NT2/D1 (cell line): ENCODE measurements at regions not wholly inside any gene's neighbourhood (a gene's known extent, or its start where the extent isn't known, plus 50 kb on each side); places are given as distances from the start of the nearest gene placed in this dataset.
"Not testable (repeated sequence)": the region's sequence is repeated elsewhere in the genome, so short reads cannot be mapped to it uniquely, and the experiment has no call there.

Source experiments
- SUZ12 ChIP-seq: IDR thresholded peaks from 2 replicates; pipeline ENCODE4 v1.6.1; 2011; ENCODE audit not compliant: insufficient read length, insufficient read depth; ENCODE audit errors: extremely low read depth
- YY1 ChIP-seq: IDR thresholded peaks from 2 replicates; pipeline ENCODE4 v1.6.1; 2011; ENCODE audit not compliant: insufficient read length, insufficient read depth
- ZNF274 ChIP-seq: IDR thresholded peaks from 2 replicates; pipeline ENCODE4 v1.6.1; 2011; ENCODE audit warnings: mild to moderate bottlenecking, low read depth, low read length

DNA sequence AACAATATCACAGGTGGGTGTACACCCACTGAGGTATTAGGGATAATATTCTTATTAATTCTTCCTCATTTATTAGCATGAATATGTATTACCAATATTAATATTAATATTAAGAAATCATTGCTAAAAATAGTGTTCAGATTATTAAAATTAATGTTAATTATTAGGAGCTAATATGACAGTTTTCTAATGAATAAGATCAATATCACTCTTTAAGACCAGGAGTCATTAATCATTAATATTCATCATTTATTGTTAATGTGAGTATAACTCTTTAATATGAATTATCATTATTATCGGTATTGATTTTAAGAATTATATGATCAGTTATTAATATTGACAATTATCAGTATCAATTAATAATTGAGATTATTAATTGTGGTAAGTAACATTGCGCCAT is 62.5 kb downstream of the DEFB131A start:
- not testable (repeated sequence) for TF ChIP-seq ZNF274, YY1, SUZ12
